Upper lobe of left lung (tissue), 6 donors: ENCODE measurements at regions not wholly inside any gene's neighbourhood (a gene's known extent, or its start where the extent isn't known, plus 50 kb on each side); places are given as distances from the start of the nearest gene placed in this dataset.

Experiments used
- ATAC-seq, 2 donors: fragments of 200-7000 bp; cut with Tn5 transposase; one replicate each; pipeline ENCODE4 v1.9.1; 2022; ENCODE audit warnings: mild to moderate bottlenecking in 2 of 2, moderate library complexity in 2 of 2; ENCODE audit not compliant: low FRiP score in 2 of 2
- DNase-seq, 2 donors: peaks; one replicate each; pipeline ENCODE4 v3.0.0-alpha.2; 2019 to 2020
- H3K27ac ChIP-seq, 4 donors: fragments of 200-600 bp; sonication (generic); one replicate each; pipeline ENCODE4 v1.5.1; 2016 to 2019
- H3K27me3 ChIP-seq, 4 donors: fragments of 200-600 bp; sonication (generic); one replicate each; pipeline ENCODE4 v1.5.1; 2017 to 2019
- H3K36me3 ChIP-seq, 4 donors: fragments of 200-600 bp; sonication (generic); one replicate each; pipeline ENCODE4 v1.5.1; 2016 to 2019
- H3K4me1 ChIP-seq, 4 donors: fragments of 200-600 bp; sonication (generic); one replicate each; pipeline ENCODE4 v1.5.1; 2018 to 2019
- H3K4me3 ChIP-seq, 4 donors: fragments of 200-600 bp; sonication (generic); one replicate each; pipeline ENCODE4 v1.5.1; 2017 to 2019; ENCODE audit warnings: mild to moderate bottlenecking in 2 of 4, moderate library complexity in 1 of 4
- H3K9me3 ChIP-seq, 4 donors: fragments of 200-600 bp; sonication (generic); one replicate each; pipeline ENCODE4 v1.5.1; 2018 to 2019
- EP300 ChIP-seq, 4 donors: sonication (generic); formaldehyde crosslinking; IDR thresholded peaks; one replicate each; pipeline ENCODE4 v1.5.1; 2017; ENCODE audit warnings: antibody characterized with exemption in 4 of 4, control low read depth in 2 of 4
- POLR2A ChIP-seq, 4 donors: fragments of 450-650 bp; IDR thresholded peaks; one replicate each; pipeline ENCODE4 v1.5.1; 2016 to 2017; ENCODE audit warnings: antibody characterized with exemption in 4 of 4, mild to moderate bottlenecking in 2 of 4
- POLR2AphosphoS5 ChIP-seq, 2 donors: sonication (generic); formaldehyde crosslinking; IDR thresholded peaks; one replicate each; pipeline ENCODE4 v1.5.1; 2017; ENCODE audit warnings: antibody characterized with exemption in 2 of 2
- WGBS, 2 donors: methylation state at CpG; one replicate each; pipeline ENCODE4 v1.1.5; 2017 to 2018; 5-methylcytosine and 5-hydroxymethylcytosine counted together
- TF ChIP-seq, protein P1 (sequence below), 6 experiments: fragments of 450-650 bp in 4 of 6; fragments of 200-600 bp in 2 of 6; sonication (generic) in 2 of 6; IDR thresholded peaks; one replicate each; pipeline ENCODE4 v1.5.1; 2016 to 2019; ENCODE audit warnings: antibody characterized with exemption in 6 of 6
- donor health status: DM: no; HTN: no; CAD: no; lungs with moderate emphysema.
- donor health status: DM: no; HTN: yes; CAD: no; lungs with severe emphysema.

- no peaks in the 10 kb centered on the region for H3K36me3 ChIP-seq
- no peak overlapping the region for H3K4me3 ChIP-seq
- H3K4me1 ChIP-seq = no peaks in the 10 kb centered on the region
- peaks cover 0 to 5% (median 2%) of the 10 kb centered on the region in 4 donors for H3K9me3 ChIP-seq
- WGBS, 2 donors = 79 to 88% methylated on average over 4 of the region's 4 CpGs
- ATAC-seq (no peak), DNase-seq (no peak)
- no peak for TF ChIP-seq POLR2A (IDR thresholded peaks at IDR 0.05)
- TF ChIP-seq, protein P1, sequence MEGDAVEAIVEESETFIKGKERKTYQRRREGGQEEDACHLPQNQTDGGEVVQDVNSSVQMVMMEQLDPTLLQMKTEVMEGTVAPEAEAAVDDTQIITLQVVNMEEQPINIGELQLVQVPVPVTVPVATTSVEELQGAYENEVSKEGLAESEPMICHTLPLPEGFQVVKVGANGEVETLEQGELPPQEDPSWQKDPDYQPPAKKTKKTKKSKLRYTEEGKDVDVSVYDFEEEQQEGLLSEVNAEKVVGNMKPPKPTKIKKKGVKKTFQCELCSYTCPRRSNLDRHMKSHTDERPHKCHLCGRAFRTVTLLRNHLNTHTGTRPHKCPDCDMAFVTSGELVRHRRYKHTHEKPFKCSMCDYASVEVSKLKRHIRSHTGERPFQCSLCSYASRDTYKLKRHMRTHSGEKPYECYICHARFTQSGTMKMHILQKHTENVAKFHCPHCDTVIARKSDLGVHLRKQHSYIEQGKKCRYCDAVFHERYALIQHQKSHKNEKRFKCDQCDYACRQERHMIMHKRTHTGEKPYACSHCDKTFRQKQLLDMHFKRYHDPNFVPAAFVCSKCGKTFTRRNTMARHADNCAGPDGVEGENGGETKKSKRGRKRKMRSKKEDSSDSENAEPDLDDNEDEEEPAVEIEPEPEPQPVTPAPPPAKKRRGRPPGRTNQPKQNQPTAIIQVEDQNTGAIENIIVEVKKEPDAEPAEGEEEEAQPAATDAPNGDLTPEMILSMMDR (IDR thresholded peaks at IDR 0.05) = no peak
- H3K27me3 ChIP-seq = no peaks in the 10 kb centered on the region
- H3K27ac ChIP-seq = no peak overlapping the region
Measured at GRCh38 chr12:47458279-47458678, 247.6 kb downstream of the RPAP3 start.

GRCh38 chr12:47449797-47450196, 256.0 kb downstream of the RPAP3 start:
- ATAC-seq (no peak), DNase-seq (no peak)
- no peaks in the 10 kb centered on the region for H3K4me1 ChIP-seq
- TF ChIP-seq, protein P1 (IDR thresholded peaks at IDR 0.05) = no peak
- TF ChIP-seq POLR2AphosphoS5 (IDR thresholded peaks at IDR 0.05) = no peak
- TF ChIP-seq POLR2A (IDR thresholded peaks at IDR 0.05) = no peak
- TF ChIP-seq EP300 (IDR thresholded peaks at IDR 0.05) = no peak
- H3K36me3 ChIP-seq = no peaks in the 10 kb centered on the region
- no peaks in the 10 kb centered on the region for H3K27me3 ChIP-seq
- H3K27ac ChIP-seq = no peak overlapping the region
- no peaks in the 10 kb centered on the region for H3K9me3 ChIP-seq
- H3K4me3 ChIP-seq = no peak overlapping the region
- 70 to 100% methylated on average over 1 of the region's 1 CpG for WGBS, 2 donors

- no peak overlapping the region for H3K4me3 ChIP-seq
- TF ChIP-seq POLR2AphosphoS5 (IDR thresholded peaks at IDR 0.05) (no peak), POLR2A (IDR thresholded peaks at IDR 0.05) (no peak), EP300 (IDR thresholded peaks at IDR 0.05) (no peak)
- TF ChIP-seq, protein P1 (IDR thresholded peaks at IDR 0.05) = no peak
- H3K27me3 ChIP-seq = no peaks in the 10 kb centered on the region
- H3K4me1 ChIP-seq = no peaks in the 10 kb centered on the region
- H3K27ac ChIP-seq = no peak overlapping the region
- ATAC-seq = no peak
- no peaks in the 10 kb centered on the region for H3K36me3 ChIP-seq
- WGBS, 2 donors = 69 to 83% methylated on average over 1 of the region's 1 CpG
- peaks cover 0 to 26% (median 9%) of the 10 kb centered on the region in 4 donors for H3K9me3 ChIP-seq
- DNase-seq = no peak
Measured at GRCh38 chr12:47442310-47442709, 263.5 kb downstream of the RPAP3 start.

- no peak for DNase-seq
- no peaks in the 10 kb centered on the region for H3K4me1 ChIP-seq
- TF ChIP-seq EP300 (IDR thresholded peaks at IDR 0.05) = no peak
- TF ChIP-seq POLR2AphosphoS5 (IDR thresholded peaks at IDR 0.05) = no peak
- TF ChIP-seq, protein P1 (IDR thresholded peaks at IDR 0.05) = no peak
- TF ChIP-seq POLR2A (IDR thresholded peaks at IDR 0.05) = no peak
- H3K27ac ChIP-seq = no peak overlapping the region
- H3K36me3 ChIP-seq = no peaks in the 10 kb centered on the region
- H3K4me3 ChIP-seq = no peak overlapping the region
- no peak for ATAC-seq
- no peaks in the 10 kb centered on the region for H3K27me3 ChIP-seq
- peaks cover 0 to 26% (median 9%) of the 10 kb centered on the region in 4 donors for H3K9me3 ChIP-seq
- WGBS, 2 donors = 91 to 94% methylated on average over 1 of the region's 1 CpG
Measured at GRCh38 chr12:47441490-47441889, 264.3 kb downstream of the RPAP3 start.

DNA sequence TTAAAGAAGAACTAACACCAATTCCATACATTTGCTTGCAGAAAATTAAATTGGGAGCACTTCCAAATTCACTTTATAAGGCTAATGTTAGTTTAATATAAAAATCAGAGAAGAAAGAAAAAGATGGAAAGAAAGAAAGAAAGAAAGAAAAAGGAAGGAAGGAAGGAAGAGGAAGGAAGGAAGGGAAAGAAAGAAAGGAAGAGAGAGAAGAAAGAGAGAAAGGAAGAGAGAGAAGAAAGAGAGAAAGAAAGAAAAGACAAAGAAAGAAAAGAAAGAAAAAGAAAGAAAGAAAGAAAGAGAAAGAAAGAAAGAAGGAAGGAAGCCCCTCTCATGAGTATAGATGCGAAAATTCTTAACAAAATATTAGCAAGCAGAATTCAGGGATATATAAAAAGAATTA, 267.7 kb downstream of the RPAP3 start:
- no peak overlapping the region for H3K4me3 ChIP-seq
- no peaks in the 10 kb centered on the region for H3K36me3 ChIP-seq
- no peak overlapping the region for H3K27ac ChIP-seq
- H3K27me3 ChIP-seq = no peaks in the 10 kb centered on the region
- TF ChIP-seq EP300 (IDR thresholded peaks at IDR 0.05) = no peak
- TF ChIP-seq POLR2AphosphoS5 (IDR thresholded peaks at IDR 0.05) = no peak
- TF ChIP-seq POLR2A (IDR thresholded peaks at IDR 0.05) = no peak
- TF ChIP-seq, protein P1 (IDR thresholded peaks at IDR 0.05) = no peak
- ATAC-seq = no peak
- H3K4me1 ChIP-seq = no peaks in the 10 kb centered on the region
- 0 to 65% methylated on average over 1 of the region's 1 CpG for WGBS, 2 donors
- H3K9me3 ChIP-seq = peaks cover 0 to 12% (median 7%) of the 10 kb centered on the region in 4 donors
- no peak for DNase-seq
